ENCODE measurements at regions not wholly inside any gene's neighbourhood (a gene's known extent, or its start where the extent isn't known, plus 50 kb on each side); places are given as distances from the start of the nearest gene placed in this dataset.

DNA sequence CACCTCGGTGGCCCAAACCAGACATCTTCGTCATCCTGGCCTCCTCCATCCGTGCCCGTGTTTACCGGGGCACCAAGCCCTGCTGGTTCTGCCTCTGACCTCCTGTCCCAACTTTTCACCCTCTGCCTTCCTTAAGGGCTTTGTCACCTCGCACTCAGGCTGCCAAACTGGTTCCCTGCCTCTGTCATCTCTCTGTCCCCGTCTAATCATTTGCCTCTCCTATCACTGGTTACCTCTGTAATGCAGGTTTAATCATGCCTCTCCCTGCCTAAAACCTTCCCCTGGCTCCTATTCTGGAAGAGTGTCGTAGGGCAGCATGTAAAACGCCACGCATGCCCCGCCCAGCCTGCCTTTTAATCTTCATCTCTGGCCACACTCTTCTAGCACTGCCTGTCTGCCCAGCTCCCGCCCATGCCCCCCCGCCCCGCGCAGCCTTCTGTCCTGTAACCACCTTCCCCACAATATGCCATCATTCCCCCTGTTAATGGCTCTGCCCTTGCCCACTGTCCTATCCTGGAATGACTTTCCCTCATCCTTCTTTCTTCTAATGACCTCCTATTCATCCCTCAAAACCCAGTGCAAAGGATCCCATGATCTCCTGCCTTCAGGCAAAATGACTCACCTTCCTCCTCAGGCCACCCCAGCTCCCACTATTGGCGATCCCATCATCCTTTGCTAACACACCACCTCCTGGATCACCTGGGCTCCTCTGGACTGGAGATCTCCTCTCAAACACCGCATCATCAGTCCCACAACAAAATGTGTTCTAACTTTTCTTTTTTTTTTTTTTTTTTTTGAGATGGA lies 66.7 kb downstream of the PEX11G start (continued):
- TF ChIP-seq, protein P1, sequence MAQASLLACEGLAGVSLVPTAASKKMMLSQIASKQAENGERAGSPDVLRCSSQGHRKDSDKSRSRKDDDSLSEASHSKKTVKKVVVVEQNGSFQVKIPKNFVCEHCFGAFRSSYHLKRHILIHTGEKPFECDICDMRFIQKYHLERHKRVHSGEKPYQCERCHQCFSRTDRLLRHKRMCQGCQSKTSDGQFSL (CRISPR knock-in tag; IDR thresholded peaks at IDR 0.05) = no peak
- TF ChIP-seq, protein P1 (tag; IDR thresholded peaks at IDR 0.05) = no peak
- no peak for TF ChIP-seq GABPB2 (CRISPR knock-in tag; conservative IDR thresholded peaks at IDR 0.05)
- no peak for TF ChIP-seq RAD51 (IDR thresholded peaks at IDR 0.05; ENCODE audit: borderline replicate concordance, low read depth)
- TF ChIP-seq ADNP (tag; IDR thresholded peaks at IDR 0.05) = no peak
- no peak for TF ChIP-seq ZNF79 (CRISPR knock-in tag; IDR thresholded peaks at IDR 0.05; ENCODE audit: low read depth)
- no peak for TF ChIP-seq RFX5 (IDR thresholded peaks at IDR 0.05; ENCODE audit: low read depth, low read length)
- TF ChIP-seq, protein P2, sequence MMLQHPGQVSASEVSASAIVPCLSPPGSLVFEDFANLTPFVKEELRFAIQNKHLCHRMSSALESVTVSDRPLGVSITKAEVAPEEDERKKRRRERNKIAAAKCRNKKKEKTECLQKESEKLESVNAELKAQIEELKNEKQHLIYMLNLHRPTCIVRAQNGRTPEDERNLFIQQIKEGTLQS (IDR thresholded peaks at IDR 0.05) = no peak
- TF ChIP-seq, protein P2 (CRISPR knock-in tag; conservative IDR thresholded peaks at IDR 0.05) = no peak
- no peak for TF ChIP-seq BRCA1 (IDR thresholded peaks at IDR 0.05)
- TF ChIP-seq BRCA1 (CRISPR knock-in tag; IDR thresholded peaks at IDR 0.05) = no peak
- no peak for TF ChIP-seq ZNF3 (CRISPR knock-in tag; IDR thresholded peaks at IDR 0.05)
- TF ChIP-seq, protein P3, sequence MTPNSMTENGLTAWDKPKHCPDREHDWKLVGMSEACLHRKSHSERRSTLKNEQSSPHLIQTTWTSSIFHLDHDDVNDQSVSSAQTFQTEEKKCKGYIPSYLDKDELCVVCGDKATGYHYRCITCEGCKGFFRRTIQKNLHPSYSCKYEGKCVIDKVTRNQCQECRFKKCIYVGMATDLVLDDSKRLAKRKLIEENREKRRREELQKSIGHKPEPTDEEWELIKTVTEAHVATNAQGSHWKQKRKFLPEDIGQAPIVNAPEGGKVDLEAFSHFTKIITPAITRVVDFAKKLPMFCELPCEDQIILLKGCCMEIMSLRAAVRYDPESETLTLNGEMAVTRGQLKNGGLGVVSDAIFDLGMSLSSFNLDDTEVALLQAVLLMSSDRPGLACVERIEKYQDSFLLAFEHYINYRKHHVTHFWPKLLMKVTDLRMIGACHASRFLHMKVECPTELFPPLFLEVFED (CRISPR knock-in tag; conservative IDR thresholded peaks at IDR 0.05) = no peak
